ENCODE measurements at regions not wholly inside any gene's neighbourhood (a gene's known extent, or its start where the extent isn't known, plus 50 kb on each side); places are given as distances from the start of the nearest gene placed in this dataset.

DNA sequence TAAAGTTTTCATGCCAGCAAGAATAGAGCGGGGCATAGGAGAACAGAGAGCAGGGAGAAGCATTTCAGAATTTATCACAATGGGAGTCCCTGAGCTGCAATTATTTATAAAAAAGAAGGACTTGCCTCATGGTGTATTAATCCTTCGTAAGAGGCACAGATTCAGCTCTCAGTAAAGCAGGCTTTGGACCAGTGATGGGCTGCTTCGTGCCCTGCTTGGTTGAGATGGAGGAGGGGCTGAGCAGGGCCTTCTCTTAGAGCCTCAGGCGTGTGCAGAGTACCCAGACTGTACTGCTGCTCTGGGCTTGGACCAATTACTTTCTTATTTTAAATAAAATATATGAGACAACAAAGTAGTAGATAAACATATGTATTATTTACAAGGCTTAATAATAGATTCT, 265.7 kb upstream of the SLC10A2 start:
- no peaks in the 10 kb centered on the region for H3K27me3 Mint-ChIP-seq (ENCODE audit: low read depth)
- no peak overlapping the region for H3K4me3 Mint-ChIP-seq (ENCODE audit: unreplicated experiment)
- H3K27ac Mint-ChIP-seq (ENCODE audit: unreplicated experiment), result no peak overlapping the region
- DNase-seq (ENCODE audit: low spot score), result no peak
- TF ChIP-seq, protein P1, sequence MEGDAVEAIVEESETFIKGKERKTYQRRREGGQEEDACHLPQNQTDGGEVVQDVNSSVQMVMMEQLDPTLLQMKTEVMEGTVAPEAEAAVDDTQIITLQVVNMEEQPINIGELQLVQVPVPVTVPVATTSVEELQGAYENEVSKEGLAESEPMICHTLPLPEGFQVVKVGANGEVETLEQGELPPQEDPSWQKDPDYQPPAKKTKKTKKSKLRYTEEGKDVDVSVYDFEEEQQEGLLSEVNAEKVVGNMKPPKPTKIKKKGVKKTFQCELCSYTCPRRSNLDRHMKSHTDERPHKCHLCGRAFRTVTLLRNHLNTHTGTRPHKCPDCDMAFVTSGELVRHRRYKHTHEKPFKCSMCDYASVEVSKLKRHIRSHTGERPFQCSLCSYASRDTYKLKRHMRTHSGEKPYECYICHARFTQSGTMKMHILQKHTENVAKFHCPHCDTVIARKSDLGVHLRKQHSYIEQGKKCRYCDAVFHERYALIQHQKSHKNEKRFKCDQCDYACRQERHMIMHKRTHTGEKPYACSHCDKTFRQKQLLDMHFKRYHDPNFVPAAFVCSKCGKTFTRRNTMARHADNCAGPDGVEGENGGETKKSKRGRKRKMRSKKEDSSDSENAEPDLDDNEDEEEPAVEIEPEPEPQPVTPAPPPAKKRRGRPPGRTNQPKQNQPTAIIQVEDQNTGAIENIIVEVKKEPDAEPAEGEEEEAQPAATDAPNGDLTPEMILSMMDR (IDR thresholded peaks at IDR 0.05), result no peak
- H3K4me1 Mint-ChIP-seq (ENCODE audit: low read depth), result no peaks in the 10 kb centered on the region
- no peaks in the 10 kb centered on the region for H3K36me3 Mint-ChIP-seq (ENCODE audit: low read depth)
- peaks cover 7% of the 10 kb centered on the region for H3K9me3 Mint-ChIP-seq (ENCODE audit: low read depth)

GRCh38 chr13:103328899-103329298, 262.7 kb upstream of the SLC10A2 start:
- Mint-ChIP-seq H3K4me3 (ENCODE audit: unreplicated experiment) (no peak overlapping the region), H3K27ac (ENCODE audit: unreplicated experiment) (no peak overlapping the region), H3K27me3 (ENCODE audit: low read depth) (no peaks in the 10 kb centered on the region), H3K36me3 (ENCODE audit: low read depth) (peaks cover 2% of the 10 kb centered on the region), H3K4me1 (ENCODE audit: low read depth) (no peaks in the 10 kb centered on the region), H3K9me3 (ENCODE audit: low read depth) (peaks cover 9% of the 10 kb centered on the region)
- TF ChIP-seq, protein P1 (IDR thresholded peaks at IDR 0.05), result peak; percentile 39
- DNase-seq (ENCODE audit: low spot score), result no peak

DNA sequence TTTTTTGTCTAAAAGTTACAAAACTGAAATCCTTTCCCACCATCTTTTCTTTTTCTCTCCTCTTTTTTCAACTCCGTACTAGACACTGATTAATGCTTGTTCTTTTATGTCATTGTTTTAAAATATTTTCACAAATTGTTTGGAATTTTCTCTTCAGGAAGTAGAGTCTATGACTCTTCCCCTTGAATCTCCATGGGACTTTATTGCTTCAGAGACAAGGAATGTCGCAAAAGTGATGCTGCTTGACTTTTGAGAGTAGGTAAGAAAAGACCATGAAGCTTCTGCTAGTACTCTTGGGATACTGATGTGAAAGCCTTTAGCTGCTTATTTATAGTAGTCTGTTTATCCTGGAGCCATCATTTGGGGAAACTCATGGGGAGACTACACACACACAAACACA, 260.1 kb upstream of the SLC10A2 start:
- H3K9me3 Mint-ChIP-seq (ENCODE audit: low read depth), result peaks cover 9% of the 10 kb centered on the region
- no peak overlapping the region for H3K27ac Mint-ChIP-seq (ENCODE audit: unreplicated experiment)
- no peak for DNase-seq (ENCODE audit: low spot score)
- H3K27me3 Mint-ChIP-seq (ENCODE audit: low read depth), result no peaks in the 10 kb centered on the region
- peaks cover 2% of the 10 kb centered on the region for H3K36me3 Mint-ChIP-seq (ENCODE audit: low read depth)
- TF ChIP-seq, protein P1 (IDR thresholded peaks at IDR 0.05), result no peak
- H3K4me1 Mint-ChIP-seq (ENCODE audit: low read depth), result no peaks in the 10 kb centered on the region
- H3K4me3 Mint-ChIP-seq (ENCODE audit: unreplicated experiment), result no peak overlapping the region

DNA sequence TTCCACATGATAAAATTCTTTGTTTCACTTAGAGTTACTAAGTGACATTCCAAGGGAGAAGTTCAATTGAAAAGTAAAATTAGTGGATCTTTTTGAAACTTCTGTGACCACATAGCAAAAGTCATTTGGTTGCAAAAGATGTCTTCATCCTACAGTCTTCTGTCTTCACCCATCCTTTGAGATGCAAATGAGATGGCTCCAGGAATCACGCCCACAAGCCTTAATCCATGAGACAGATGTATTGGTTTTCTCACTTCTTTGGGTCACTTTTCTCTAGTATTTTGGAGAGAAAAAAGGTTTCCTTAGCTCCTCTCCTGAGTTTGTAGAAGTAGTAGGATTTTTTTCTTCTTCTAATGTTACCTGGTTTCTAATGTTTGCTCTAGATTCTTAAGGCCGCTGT, 259.5 kb upstream of the SLC10A2 start:
- H3K27ac Mint-ChIP-seq (ENCODE audit: unreplicated experiment), result no peak overlapping the region
- no peak overlapping the region for H3K4me3 Mint-ChIP-seq (ENCODE audit: unreplicated experiment)
- H3K4me1 Mint-ChIP-seq (ENCODE audit: low read depth), result no peaks in the 10 kb centered on the region
- H3K9me3 Mint-ChIP-seq (ENCODE audit: low read depth), result peaks cover 9% of the 10 kb centered on the region
- DNase-seq (ENCODE audit: low spot score), result no peak
- peaks cover 2% of the 10 kb centered on the region for H3K36me3 Mint-ChIP-seq (ENCODE audit: low read depth)
- TF ChIP-seq, protein P1 (IDR thresholded peaks at IDR 0.05), result no peak
- H3K27me3 Mint-ChIP-seq (ENCODE audit: low read depth), result no peaks in the 10 kb centered on the region

DNA sequence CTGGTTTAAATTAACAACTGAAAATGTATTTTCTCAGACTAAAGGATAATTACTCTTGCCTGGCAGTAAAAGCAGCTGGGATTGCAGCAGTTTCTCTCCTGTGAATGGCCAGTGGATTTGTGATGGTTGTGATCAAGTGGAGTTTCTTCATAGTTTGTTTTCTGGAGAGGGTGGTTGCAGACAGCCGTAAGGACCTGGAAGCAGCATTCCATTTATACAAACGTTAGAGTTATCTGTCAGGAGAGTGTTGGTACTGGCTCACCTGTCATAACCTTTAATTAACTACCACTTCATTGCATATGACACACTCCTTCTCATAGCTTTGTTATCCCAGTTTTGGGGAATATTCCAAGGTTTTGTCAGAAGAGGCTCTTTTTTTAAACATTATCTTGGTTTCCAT, 258.4 kb upstream of the SLC10A2 start:
- no peak overlapping the region for H3K4me3 Mint-ChIP-seq (ENCODE audit: unreplicated experiment)
- H3K36me3 Mint-ChIP-seq (ENCODE audit: low read depth), result peaks cover 2% of the 10 kb centered on the region
- DNase-seq (ENCODE audit: low spot score), result no peak
- H3K27me3 Mint-ChIP-seq (ENCODE audit: low read depth), result no peaks in the 10 kb centered on the region
- H3K4me1 Mint-ChIP-seq (ENCODE audit: low read depth), result no peaks in the 10 kb centered on the region
- TF ChIP-seq, protein P1 (IDR thresholded peaks at IDR 0.05), result no peak
- H3K27ac Mint-ChIP-seq (ENCODE audit: unreplicated experiment), result no peak overlapping the region
- H3K9me3 Mint-ChIP-seq (ENCODE audit: low read depth), result peaks cover 9% of the 10 kb centered on the region

Data from chondrocyte (in vitro differentiated cells).